Mesendoderm (in vitro differentiated cells): ENCODE measurements at regions not wholly inside any gene's neighbourhood (a gene's known extent, or its start where the extent isn't known, plus 50 kb on each side); places are given as distances from the start of the nearest gene placed in this dataset.

Source experiments
- DNase-seq: peaks from one replicate; pipeline ENCODE4 v3.0.0; 2013
- H2AK5ac ChIP-seq: 2 replicates; pipeline ENCODE4 v1.6.1; 2013; ENCODE audit warnings: low read length, inconsistent platforms
- H2BK120ac ChIP-seq: 2 replicates; pipeline ENCODE4 v1.6.1; 2013; ENCODE audit warnings: low read depth, mild to moderate bottlenecking, low read length, moderate library complexity, mixed read lengths
- H2BK15ac ChIP-seq: replicated peaks from 2 replicates; pipeline ENCODE4 v1.6.1; 2013; ENCODE audit warnings: low read depth, mild to moderate bottlenecking, moderate library complexity
- H2BK5ac ChIP-seq: 2 replicates; pipeline ENCODE4 v1.6.1; 2013; ENCODE audit warnings: low read length, inconsistent platforms
- H3K18ac ChIP-seq: 2 replicates; pipeline ENCODE4 v1.6.1; 2013; ENCODE audit warnings: mild to moderate bottlenecking, low read length, mixed read lengths
- H3K23ac ChIP-seq: one replicate; pipeline ENCODE4 v1.6.1; 2013; ENCODE audit warnings: low read length
- H3K27ac ChIP-seq: 2 replicates; pipeline ENCODE4 v1.5.1; 2013; ENCODE audit warnings: low read depth, mild to moderate bottlenecking, inconsistent platforms, low read length, moderate library complexity
- H3K27me3 ChIP-seq: 2 replicates; pipeline ENCODE4 v1.6.1; 2013; ENCODE audit warnings: low read length, control low read depth, mild to moderate bottlenecking, inconsistent platforms; ENCODE audit not compliant: insufficient read depth, poor library complexity
- H3K36me3 ChIP-seq: 2 replicates; pipeline ENCODE4 v1.6.1; 2013; ENCODE audit warnings: low read length, inconsistent platforms; ENCODE audit not compliant: control insufficient read depth, insufficient read depth
- H3K4ac ChIP-seq: one replicate; pipeline ENCODE4 v1.6.1; 2013; ENCODE audit warnings: low read depth, mild to moderate bottlenecking, low read length, moderate library complexity
- H3K4me1 ChIP-seq: 2 replicates; pipeline ENCODE4 v1.6.1; 2013; ENCODE audit warnings: low read depth, low read length, inconsistent platforms; ENCODE audit not compliant: control insufficient read depth
- H3K4me2 ChIP-seq: 2 replicates; pipeline ENCODE4 v1.6.1; 2013; ENCODE audit warnings: low read length
- H3K4me3 ChIP-seq: 2 replicates; pipeline ENCODE4 v1.5.1; 2013; ENCODE audit warnings: mild to moderate bottlenecking, low read length
- H3K56ac ChIP-seq: one replicate; pipeline ENCODE4 v1.6.1; 2013; ENCODE audit warnings: low read length
- H3K79me1 ChIP-seq: 2 replicates; pipeline ENCODE4 v1.6.1; 2013; ENCODE audit warnings: low read length, inconsistent platforms
- H3K79me2 ChIP-seq: 2 replicates; pipeline ENCODE4 v1.6.1; 2013; ENCODE audit warnings: mild to moderate bottlenecking, low read length; ENCODE audit not compliant: control insufficient read depth, insufficient read depth
- H3K9ac ChIP-seq: 2 replicates; pipeline ENCODE4 v1.6.1; 2013; ENCODE audit warnings: low read length, inconsistent platforms
- H4K5ac ChIP-seq: one replicate; pipeline ENCODE4 v1.6.1; 2013; ENCODE audit warnings: low read length
- H4K8ac ChIP-seq: one replicate; pipeline ENCODE4 v1.6.1; 2013; ENCODE audit warnings: low read depth, mild to moderate bottlenecking, control low read depth, low read length, moderate library complexity
- WGBS: extraction: QIAGEN DNeasy Blood & Tissue Kit; methylation state at CpG from one replicate; pipeline ENCODE4 v1.1.7; 2013; ENCODE audit warnings: low lambda C conversion rate, missing lambda C conversion rate; ENCODE audit not compliant: insufficient coverage; ENCODE audit errors: extremely low coverage; 5-methylcytosine and 5-hydroxymethylcytosine counted together

DNA sequence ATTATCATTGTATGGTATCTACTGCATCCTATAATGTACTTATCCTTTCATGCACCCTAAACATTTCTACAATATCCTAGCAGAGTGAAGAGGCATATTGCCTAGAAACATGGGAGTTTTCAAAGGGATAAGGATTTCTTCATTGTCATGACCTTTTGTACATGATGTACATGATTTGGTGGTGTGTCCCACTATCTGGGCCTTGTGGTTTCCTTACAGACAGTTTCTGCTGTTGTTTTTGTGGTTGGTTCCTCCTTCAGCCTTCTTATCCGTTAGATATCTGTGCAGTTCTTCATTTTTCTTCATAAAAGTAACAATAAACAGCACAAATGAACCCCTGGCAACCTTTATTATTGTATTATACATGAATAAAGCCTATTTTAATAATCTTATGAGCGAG is 70.4 kb upstream of the BACH1 start:
- Histone ChIP-seq H3K18ac (no peak overlapping the region), H4K5ac (no peak overlapping the region), H3K27ac (no peak overlapping the region), H3K4ac (no peak overlapping the region), H3K27me3 (no peaks in the 10 kb centered on the region), H3K79me2 (no peaks in the 10 kb centered on the region), H2BK15ac (no peak overlapping the region), H3K4me2 (no peak overlapping the region), H3K79me1 (no peaks in the 10 kb centered on the region), H3K9ac (no peak overlapping the region), H2BK120ac (no peak overlapping the region), H3K36me3 (no peaks in the 10 kb centered on the region), H2BK5ac (no peak overlapping the region), H2AK5ac (no peak overlapping the region), H3K23ac (no peak overlapping the region), H3K56ac (no peak overlapping the region), H3K4me1 (no peaks in the 10 kb centered on the region), H3K4me3 (no peak overlapping the region), H4K8ac (no peak overlapping the region)
- WGBS: no CpG with 5 or more reads among the region's 2 CpGs
- DNase-seq: no peak

DNA sequence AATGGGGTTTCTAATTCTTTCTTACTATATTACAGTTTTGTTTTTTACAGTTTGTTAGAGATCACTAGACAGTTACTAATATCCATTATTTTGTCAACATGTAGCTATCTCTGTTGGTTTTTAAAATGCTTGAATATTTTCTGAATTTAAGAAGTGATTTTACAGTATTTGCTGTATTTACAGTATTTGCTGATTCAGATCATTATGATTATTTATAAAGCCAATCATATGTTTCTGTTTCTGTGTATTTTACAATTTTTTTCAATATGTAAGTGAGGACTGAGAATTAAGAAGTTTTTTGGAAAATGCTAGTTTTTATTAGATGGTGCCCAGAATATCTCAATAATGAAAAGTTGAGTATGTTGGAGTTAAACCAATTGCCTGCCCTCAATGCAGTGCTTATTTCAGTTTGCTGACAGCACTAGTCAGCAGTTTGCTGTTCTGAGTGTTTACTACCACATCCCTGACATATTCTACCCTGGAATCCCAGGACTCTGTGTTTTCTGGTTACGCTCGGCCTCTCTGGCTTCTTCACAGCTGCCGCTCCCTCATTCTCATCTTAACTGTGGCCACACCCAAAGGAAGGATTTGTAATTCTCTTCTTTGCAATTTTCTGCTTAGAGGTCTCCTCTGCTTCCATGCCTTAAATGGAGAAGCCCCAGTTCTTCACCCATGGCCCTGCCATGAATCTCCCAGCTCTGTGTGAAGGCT is 68.0 kb upstream of the BACH1 start:
- Histone ChIP-seq H2BK15ac (no peak overlapping the region), H3K27me3 (no peaks in the 10 kb centered on the region), H3K18ac (no peak overlapping the region), H3K4me1 (no peaks in the 10 kb centered on the region), H2AK5ac (no peak overlapping the region), H3K4me2 (no peak overlapping the region), H3K27ac (no peak overlapping the region), H3K79me1 (no peaks in the 10 kb centered on the region), H2BK5ac (no peak overlapping the region), H4K8ac (no peak overlapping the region), H3K4me3 (no peak overlapping the region), H2BK120ac (no peak overlapping the region), H4K5ac (no peak overlapping the region), H3K4ac (no peak overlapping the region), H3K56ac (no peak overlapping the region), H3K23ac (no peak overlapping the region), H3K36me3 (no peaks in the 10 kb centered on the region), H3K9ac (no peak overlapping the region), H3K79me2 (no peaks in the 10 kb centered on the region)
- DNase-seq: no peak
- no CpG with 5 or more reads among the region's 3 CpGs for WGBS

- Histone ChIP-seq H3K79me1 (no peaks in the 10 kb centered on the region), H3K23ac (no peak overlapping the region), H3K4ac (no peak overlapping the region), H3K79me2 (no peaks in the 10 kb centered on the region), H2BK5ac (no peak overlapping the region), H3K27ac (no peak overlapping the region), H3K36me3 (no peaks in the 10 kb centered on the region), H3K9ac (no peak overlapping the region), H2BK15ac (no peak overlapping the region), H3K27me3 (no peaks in the 10 kb centered on the region), H2AK5ac (no peak overlapping the region), H3K56ac (no peak overlapping the region), H3K18ac (no peak overlapping the region), H3K4me2 (no peak overlapping the region), H2BK120ac (no peak overlapping the region), H4K8ac (no peak overlapping the region), H3K4me3 (no peak overlapping the region), H4K5ac (no peak overlapping the region), H3K4me1 (no peaks in the 10 kb centered on the region)
- DNase-seq: no peak
- WGBS: no CpG with 5 or more reads among the region's 6 CpGs
These were observed 66.8 kb upstream of the BACH1 start for GRCh38 chr21:29231756-29232529.

- Histone ChIP-seq H3K4ac (no peak overlapping the region), H4K5ac (no peak overlapping the region), H2BK5ac (no peak overlapping the region), H2AK5ac (no peak overlapping the region), H4K8ac (no peak overlapping the region), H3K23ac (no peak overlapping the region), H2BK120ac (no peak overlapping the region), H3K79me1 (no peaks in the 10 kb centered on the region), H3K27me3 (no peaks in the 10 kb centered on the region), H3K36me3 (no peaks in the 10 kb centered on the region), H3K4me3 (no peak overlapping the region), H3K4me1 (no peaks in the 10 kb centered on the region), H3K27ac (no peak overlapping the region), H3K4me2 (no peak overlapping the region), H3K9ac (no peak overlapping the region), H3K18ac (no peak overlapping the region), H2BK15ac (no peak overlapping the region), H3K56ac (no peak overlapping the region), H3K79me2 (no peaks in the 10 kb centered on the region)
- DNase-seq: peak; percentile 51
- WGBS: no CpG with 5 or more reads among the region's 8 CpGs
These were observed 66.0 kb upstream of the BACH1 start for GRCh38 chr21:29232530-29233255.

- Histone ChIP-seq H2AK5ac (no peak overlapping the region), H3K18ac (no peak overlapping the region), H3K79me1 (no peaks in the 10 kb centered on the region), H4K8ac (no peak overlapping the region), H2BK5ac (no peak overlapping the region), H3K79me2 (no peaks in the 10 kb centered on the region), H3K23ac (no peak overlapping the region), H3K4me3 (no peak overlapping the region), H4K5ac (no peak overlapping the region), H3K27me3 (no peaks in the 10 kb centered on the region), H3K4ac (no peak overlapping the region), H3K27ac (no peak overlapping the region), H3K9ac (no peak overlapping the region), H2BK15ac (no peak overlapping the region), H2BK120ac (no peak overlapping the region), H3K4me2 (no peak overlapping the region), H3K4me1 (no peaks in the 10 kb centered on the region), H3K36me3 (no peaks in the 10 kb centered on the region), H3K56ac (no peak overlapping the region)
- WGBS: no CpG with 5 or more reads among the region's 7 CpGs
- no peak for DNase-seq
These were observed 65.5 kb upstream of the BACH1 start for GRCh38 chr21:29233256-29233546.
